Mucosa of rectum (tissue), 2 donors: ENCODE measurements at regions not wholly inside any gene's neighbourhood (a gene's known extent, or its start where the extent isn't known, plus 50 kb on each side); places are given as distances from the start of the nearest gene placed in this dataset.
"Not testable (repeated sequence)": the region's sequence is repeated elsewhere in the genome, so short reads cannot be mapped to it uniquely, and the experiment has no call there.

Experiments used
- H3K27ac ChIP-seq, 2 donors: one replicate each; pipeline ENCODE4 v1.7.0; 2013; ENCODE audit warnings: inconsistent platforms in 2 of 2, low read depth in 2 of 2, low read length in 2 of 2
- H3K27me3 ChIP-seq, 2 donors: one replicate each; pipeline ENCODE4 v1.7.0; 2013; ENCODE audit warnings: low read length in 2 of 2; ENCODE audit not compliant: control insufficient read depth in 2 of 2, insufficient read depth in 2 of 2
- H3K36me3 ChIP-seq, 2 donors: one replicate each; pipeline ENCODE4 v1.7.0; 2013; ENCODE audit warnings: low read length in 2 of 2; ENCODE audit not compliant: control insufficient read depth in 2 of 2, insufficient read depth in 2 of 2
- H3K4me1 ChIP-seq, 2 donors: one replicate each; pipeline ENCODE4 v1.7.0; 2013; ENCODE audit warnings: low read length in 2 of 2, mild to moderate bottlenecking in 1 of 2; ENCODE audit not compliant: control insufficient read depth in 2 of 2, insufficient read depth in 2 of 2
- H3K4me3 ChIP-seq, 2 donors: one replicate each; pipeline ENCODE4 v1.7.0; 2013; ENCODE audit warnings: low read length in 2 of 2
- H3K9ac ChIP-seq, 2 donors: one replicate each; pipeline ENCODE4 v1.7.0; 2013; ENCODE audit warnings: low read length in 2 of 2, low read depth in 1 of 2, mild to moderate bottlenecking in 1 of 2
- H3K9me3 ChIP-seq, 2 donors: one replicate each; pipeline ENCODE4 v1.7.0; 2013; ENCODE audit warnings: low read length in 2 of 2; ENCODE audit not compliant: control insufficient read depth in 2 of 2
- donor health status: healthy.
- donor health status: Normal muscosa, but diverticular disease.

GRCh38 chr4:148540622-148541326 lies 98.6 kb upstream of the NR3C2 start:
- H3K9me3 ChIP-seq: no peaks in the 10 kb centered on the region
- H3K4me1 ChIP-seq: peaks cover 12 to 31% of the 10 kb centered on the region in 2 donors
- H3K4me3 ChIP-seq: no peak overlapping the region
- H3K27ac ChIP-seq: peak overlapping the region; percentile 43 to 49
- H3K36me3 ChIP-seq: no peaks in the 10 kb centered on the region
- H3K9ac ChIP-seq: no peak overlapping the region
- H3K27me3 ChIP-seq: no peaks in the 10 kb centered on the region

- H3K4me3 ChIP-seq: no peak overlapping the region
- H3K27ac ChIP-seq: no peak overlapping the region
- no peaks in the 10 kb centered on the region for H3K27me3 ChIP-seq
- H3K9ac ChIP-seq: no peak overlapping the region
- H3K4me1 ChIP-seq: peaks cover 12 to 31% of the 10 kb centered on the region in 2 donors
- H3K9me3 ChIP-seq: no peaks in the 10 kb centered on the region
- no peaks in the 10 kb centered on the region for H3K36me3 ChIP-seq
Observed at GRCh38 chr4:148539387-148539786, 97.2 kb upstream of the NR3C2 start.

- not testable (repeated sequence) for H3K36me3 ChIP-seq, H3K9ac ChIP-seq, H3K27ac ChIP-seq, H3K4me1 ChIP-seq, H3K4me3 ChIP-seq, H3K9me3 ChIP-seq, H3K27me3 ChIP-seq
Observed at GRCh38 chr4:148533851-148534250, 91.6 kb upstream of the NR3C2 start.

GRCh38 chr4:148530114-148530513 lies 87.9 kb upstream of the NR3C2 start:
- H3K9me3 ChIP-seq: no peaks in the 10 kb centered on the region
- H3K36me3 ChIP-seq: no peaks in the 10 kb centered on the region
- no peak overlapping the region for H3K9ac ChIP-seq
- H3K4me3 ChIP-seq: no peak overlapping the region
- no peak overlapping the region for H3K27ac ChIP-seq
- H3K4me1 ChIP-seq: no peaks in the 10 kb centered on the region
- H3K27me3 ChIP-seq: no peaks in the 10 kb centered on the region

- Histone ChIP-seq H3K27ac (no peak overlapping the region), H3K27me3 (no peaks in the 10 kb centered on the region), H3K9me3 (no peaks in the 10 kb centered on the region), H3K36me3 (no peaks in the 10 kb centered on the region), H3K4me3 (no peak overlapping the region), H3K4me1 (no peaks in the 10 kb centered on the region), H3K9ac (no peak overlapping the region)
Observed at GRCh38 chr4:148527571-148527970, 85.4 kb upstream of the NR3C2 start.

DNA sequence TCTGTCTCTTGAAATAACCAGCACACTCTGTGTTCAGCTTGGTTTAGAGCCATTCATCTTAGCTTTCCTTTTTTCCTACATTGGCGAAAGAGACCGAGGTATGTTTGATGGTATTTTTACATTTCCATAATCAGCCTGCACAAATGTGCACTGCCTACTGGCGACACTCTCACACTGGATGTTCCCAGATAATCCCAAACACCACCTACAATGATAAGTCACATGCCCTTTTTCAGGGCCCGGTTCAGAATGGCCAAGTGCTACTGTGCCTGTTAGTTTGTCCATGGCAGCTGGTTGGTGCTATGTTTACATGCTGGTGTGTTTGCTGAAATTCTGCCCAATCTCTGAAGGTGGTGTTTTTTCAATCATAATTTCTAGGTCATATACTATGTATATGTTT lies 80.8 kb upstream of the NR3C2 start:
- Histone ChIP-seq H3K27me3 (no peaks in the 10 kb centered on the region), H3K4me1 (no peaks in the 10 kb centered on the region), H3K4me3 (no peak overlapping the region), H3K27ac (no peak overlapping the region), H3K9ac (no peak overlapping the region), H3K9me3 (no peaks in the 10 kb centered on the region), H3K36me3 (no peaks in the 10 kb centered on the region)

- no peaks in the 10 kb centered on the region for H3K36me3 ChIP-seq
- no peak overlapping the region for H3K27ac ChIP-seq
- H3K9me3 ChIP-seq: no peaks in the 10 kb centered on the region
- no peak overlapping the region for H3K9ac ChIP-seq
- no peaks in the 10 kb centered on the region for H3K4me1 ChIP-seq
- no peak overlapping the region for H3K4me3 ChIP-seq
- no peaks in the 10 kb centered on the region for H3K27me3 ChIP-seq
Observed at GRCh38 chr4:148515248-148515647, 73.0 kb upstream of the NR3C2 start.

GRCh38 chr4:148514581-148514980 lies 72.4 kb upstream of the NR3C2 start:
- Histone ChIP-seq H3K9ac (no peak overlapping the region), H3K36me3 (no peaks in the 10 kb centered on the region)

DNA sequence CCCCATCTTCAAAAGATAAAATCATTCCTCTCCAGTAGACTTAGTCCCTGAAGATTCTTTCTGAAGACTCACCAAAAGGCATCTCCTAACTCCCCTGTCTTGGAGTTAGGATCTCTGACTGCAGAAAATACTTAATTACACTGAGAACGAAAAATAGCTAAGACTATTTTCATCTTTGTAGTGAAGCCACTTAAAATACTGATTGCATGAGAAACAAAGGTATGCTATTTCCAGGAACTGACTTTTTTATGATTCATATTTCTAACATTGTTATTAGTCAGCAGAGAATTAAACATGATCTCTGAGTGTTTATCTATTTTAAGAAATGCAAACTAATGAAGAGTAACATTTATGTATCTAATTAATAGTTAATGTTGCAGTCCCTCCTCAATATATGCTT lies 71.8 kb upstream of the NR3C2 start:
- Histone ChIP-seq H3K9me3 (no peaks in the 10 kb centered on the region), H3K36me3 (no peaks in the 10 kb centered on the region), H3K27me3 (no peaks in the 10 kb centered on the region)

More at GRCh38 chr4:148514581-148514980, 72.4 kb upstream of the NR3C2 start:
- no peaks in the 10 kb centered on the region for H3K27me3 ChIP-seq
- H3K4me3 ChIP-seq: no peak overlapping the region
- no peaks in the 10 kb centered on the region for H3K4me1 ChIP-seq
- H3K27ac ChIP-seq: no peak overlapping the region
- H3K9me3 ChIP-seq: no peaks in the 10 kb centered on the region

DNA sequence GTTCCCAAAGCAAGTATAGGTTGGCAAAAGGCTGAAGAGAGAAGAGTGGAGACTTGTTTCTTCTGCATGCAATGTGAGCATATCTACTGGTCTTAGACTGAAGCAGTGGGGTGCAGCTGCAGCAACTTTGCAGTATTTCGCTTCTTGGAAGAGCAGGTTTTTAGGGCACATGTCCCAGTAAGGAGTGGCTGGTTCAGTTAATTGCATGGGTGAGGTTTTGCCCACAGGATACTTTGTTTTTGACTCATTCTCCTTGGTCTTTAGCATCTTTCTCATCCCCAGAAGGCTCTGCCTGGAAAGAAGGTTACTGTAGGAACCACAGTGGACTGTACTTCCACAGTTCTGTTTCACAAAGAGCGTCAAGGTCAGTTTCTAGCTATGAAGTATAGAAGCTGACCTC lies 68.0 kb upstream of the NR3C2 start:
- no peaks in the 10 kb centered on the region for H3K36me3 ChIP-seq
- H3K27ac ChIP-seq: no peak overlapping the region
- H3K9ac ChIP-seq: no peak overlapping the region
- H3K27me3 ChIP-seq: no peaks in the 10 kb centered on the region
- H3K4me1 ChIP-seq: no peaks in the 10 kb centered on the region
- H3K9me3 ChIP-seq: no peaks in the 10 kb centered on the region
- H3K4me3 ChIP-seq: no peak overlapping the region

More for the DNA sequence above, 71.8 kb upstream of the NR3C2 start:
- H3K4me3 ChIP-seq: no peak overlapping the region
- H3K4me1 ChIP-seq: no peaks in the 10 kb centered on the region
- H3K9ac ChIP-seq: no peak overlapping the region
- no peak overlapping the region for H3K27ac ChIP-seq
